IMR-90 (cell line): ENCODE measurements at regions not wholly inside any gene's neighbourhood (a gene's known extent, or its start where the extent isn't known, plus 50 kb on each side); places are given as distances from the start of the nearest gene placed in this dataset.

Experiments
- ATAC-seq: fragments of 200-7000 bp; cut with Tn5 transposase; 2 replicates; pipeline ENCODE4 v1.9.1; 2020; ENCODE audit warnings: low read depth, mild to moderate bottlenecking, moderate library complexity
- BruUV-seq: library from RNA; stranded (reverse); fragments of 400-500 nt; replicated peaks from 2 replicates; lab custom pipeline; 2021; lab: Mats Ljungman, UMichigan
- CTCF ChIA-PET: fragments of 300-600 bp; formaldehyde crosslinking; extraction: SDS; loops from one replicate; lab custom pipeline; 2021; ENCODE audit warnings: antibody characterized with exemption; lab: Yijun Ruan, JAX
- POLR2A ChIA-PET: fragments of 300-600 bp; sonication (Branson Sonifier 250); formaldehyde crosslinking; loops from one replicate; lab custom pipeline; 2022; ENCODE audit warnings: antibody characterized with exemption; ENCODE audit not compliant: unreplicated experiment; lab: Charles Lee
- DNase-seq: peaks from one replicate; pipeline ENCODE4 v3.0.0; 2013
- H2AFZ ChIP-seq: replicated peaks from 2 replicates; pipeline ENCODE3; 2013; ENCODE audit warnings: low read length, mild to moderate bottlenecking; ENCODE audit not compliant: poor library complexity
- H2AK5ac ChIP-seq: 2 replicates; pipeline ENCODE4 v1.6.1; 2013; ENCODE audit warnings: low read depth, low read length, inconsistent platforms
- H2AK9ac ChIP-seq: replicated peaks from 2 replicates; pipeline ENCODE3; 2013; ENCODE audit warnings: mild to moderate bottlenecking, low read depth, low read length, moderate library complexity; ENCODE audit not compliant: poor library complexity
- H2BK120ac ChIP-seq: 2 replicates; pipeline ENCODE4 v1.6.1; 2013; ENCODE audit warnings: low read depth, low read length, inconsistent platforms
- H2BK15ac ChIP-seq: 3 replicates; pipeline ENCODE4 v1.6.1; 2013; ENCODE audit warnings: low read depth, low read length, inconsistent platforms
- H2BK20ac ChIP-seq: 2 replicates; pipeline ENCODE4 v1.6.1; 2013; ENCODE audit warnings: low read depth, mild to moderate bottlenecking, inconsistent platforms, low read length, moderate library complexity
- H2BK5ac ChIP-seq: 2 replicates; pipeline ENCODE4 v1.6.1; 2013; ENCODE audit warnings: mild to moderate bottlenecking, low read depth, low read length, inconsistent platforms; ENCODE audit not compliant: poor library complexity, severe bottlenecking
- H3K14ac ChIP-seq: replicated peaks from 2 replicates; pipeline ENCODE4 v1.6.1; 2013; ENCODE audit warnings: low read depth, low read length, inconsistent platforms
- H3K18ac ChIP-seq: 2 replicates; pipeline ENCODE4 v1.6.1; 2013; ENCODE audit warnings: low read depth, low read length, control low read depth
- H3K23ac ChIP-seq: 2 replicates; pipeline ENCODE4 v1.6.1; 2013; ENCODE audit warnings: low read depth, low read length, inconsistent platforms
- H3K27ac ChIP-seq: 2 replicates; pipeline ENCODE4 v1.5.1; 2013; ENCODE audit warnings: mild to moderate bottlenecking, control low read depth, low read length; ENCODE audit not compliant: insufficient read depth
- H3K27me3 ChIP-seq: 2 replicates; pipeline ENCODE4 v1.6.1; 2013; ENCODE audit warnings: low read length; ENCODE audit not compliant: control insufficient read depth, insufficient read depth
- H3K36me3 ChIP-seq: 2 replicates; pipeline ENCODE4 v1.6.1; 2013; ENCODE audit warnings: low read length, mixed read lengths; ENCODE audit not compliant: control insufficient read depth, insufficient read depth
- H3K4ac ChIP-seq: 2 replicates; pipeline ENCODE4 v1.6.1; 2013; ENCODE audit warnings: low read depth, low read length, inconsistent platforms
- H3K4me1 ChIP-seq: 2 replicates; pipeline ENCODE4 v1.6.1; 2013; ENCODE audit warnings: low read length, mixed read lengths; ENCODE audit not compliant: control insufficient read depth, insufficient read depth
- H3K4me2 ChIP-seq: 2 replicates; pipeline ENCODE4 v1.6.1; 2013; ENCODE audit warnings: low read depth, mild to moderate bottlenecking, control low read depth, low read length, moderate library complexity
- H3K4me3 ChIP-seq: 2 replicates; pipeline ENCODE4 v1.5.1; 2013; ENCODE audit warnings: low read depth, mild to moderate bottlenecking, control low read depth, low read length, moderate library complexity; ENCODE audit not compliant: insufficient read depth
- H3K56ac ChIP-seq: 2 replicates; pipeline ENCODE4 v1.6.1; 2013; ENCODE audit warnings: low read length, inconsistent platforms; ENCODE audit not compliant: insufficient read depth; ENCODE audit errors: extremely low read depth
- H3K79me1 ChIP-seq, 2 experiments: 2 replicates each; pipeline ENCODE4 v1.6.1; 2013; ENCODE audit warnings: low read length in 2 of 2, inconsistent platforms in 1 of 2, low read depth in 1 of 2
- H3K9ac ChIP-seq: 2 replicates; pipeline ENCODE4 v1.6.1; 2013; ENCODE audit warnings: low read depth, low read length, control low read depth
- H3K9me1 ChIP-seq: 2 replicates; pipeline ENCODE4 v1.6.1; 2013; ENCODE audit warnings: low read length, inconsistent platforms; ENCODE audit not compliant: insufficient read depth
- H3K9me3 ChIP-seq: 2 replicates; pipeline ENCODE4 v1.6.1; 2013; ENCODE audit warnings: low read length; ENCODE audit not compliant: control insufficient read depth, insufficient read depth
- H4K20me1 ChIP-seq: 2 replicates; pipeline ENCODE4 v1.6.1; 2013; ENCODE audit warnings: low read length, inconsistent platforms; ENCODE audit not compliant: insufficient read depth
- H4K5ac ChIP-seq: 2 replicates; pipeline ENCODE4 v1.6.1; 2013; ENCODE audit warnings: mild to moderate bottlenecking, low read depth, low read length, control low read depth
- H4K8ac ChIP-seq, 2 experiments: 2 replicates each; pipeline ENCODE4 v1.6.1; 2013; ENCODE audit warnings: low read depth in 2 of 2, low read length in 2 of 2, control low read depth in 1 of 2, inconsistent platforms in 1 of 2
- H4K91ac ChIP-seq: 2 replicates; pipeline ENCODE4 v1.6.1; 2013; ENCODE audit warnings: low read depth, low read length, inconsistent platforms; ENCODE audit not compliant: insufficient read depth
- CEBPB ChIP-seq: IDR thresholded peaks from 2 replicates; pipeline ENCODE4 v1.6.1; 2012; ENCODE audit warnings: low read depth, low read length, improper control_type of control experiment
- ELK1 ChIP-seq: fragments of 150-350 bp; IDR thresholded peaks from 2 replicates; pipeline ENCODE4 v1.6.1; 2016; ENCODE audit warnings: low read depth, mild to moderate bottlenecking, low read length, moderate library complexity, borderline replicate concordance
- MXI1 ChIP-seq: IDR thresholded peaks from 2 replicates; pipeline ENCODE4 v1.6.1; 2012; ENCODE audit warnings: low read depth, mild to moderate bottlenecking, low read length, moderate library complexity, borderline replicate concordance
- USF2 ChIP-seq: fragments of 150-350 bp; IDR thresholded peaks from 2 replicates; pipeline ENCODE4 v1.6.1; 2017; ENCODE audit warnings: mild to moderate bottlenecking, antibody characterized with exemption, low read length, low read depth
- WGBS, 2 experiments: methylation state at CpG; one replicate each; pipeline versions ENCODE4 v1.1.5 to v1.1.7; 2013; ENCODE audit warnings: missing lambda C conversion rate in 2 of 2; ENCODE audit not compliant: insufficient read length in 1 of 2; ENCODE audit errors: extremely low coverage in 2 of 2; 5-methylcytosine and 5-hydroxymethylcytosine counted together
- dilution Hi-C: fragments of 300-500 bp; cut with HindIII; formaldehyde crosslinking; loops from one replicate; pipeline ENCODE4 v1.14.3; 2018; ENCODE audit warnings: low sequenced_read_pairs; ENCODE audit not compliant: unreplicated experiment
- in situ Hi-C: fragments of 300-500 bp; cut with MboI; formaldehyde crosslinking; loops from 3 replicates; pipeline ENCODE4 v1.14.3; 2019; ENCODE audit warnings: low sequenced_read_pairs, inconsistent platforms, mixed read lengths
- intact Hi-C: fragments of 100-400 bp; cut with micrococcal nuclease; formaldehyde crosslinking; loops from 2 replicates; pipeline ENCODE4 v1.10.0; 2022

GRCh38 chr6:113011801-113012200 lies 664.7 kb downstream of the RFPL4B start:
- intact Hi-C loops = loop anchor here (5.0 to 10.0 kb wide), 2 partner anchors 103 to 134 kb away; no protein-coding TSS in a partner anchor
- no peaks in the 10 kb centered on the region for H3K27me3 ChIP-seq
- POLR2A ChIA-PET = no interaction called here
- H4K20me1 ChIP-seq = no peaks in the 10 kb centered on the region
- no peak overlapping the region for H2AK9ac ChIP-seq
- no peak overlapping the region for H3K9ac ChIP-seq
- no peak overlapping the region for H3K4ac ChIP-seq
- CTCF ChIA-PET = no interaction called here
- no CpG with 5 or more reads among the region's 5 CpGs for WGBS, 2 experiments
- no peak overlapping the region for H3K23ac ChIP-seq
- H4K5ac ChIP-seq = no peak overlapping the region
- no peaks in the 10 kb centered on the region for H3K9me3 ChIP-seq
- H3K4me2 ChIP-seq = no peak overlapping the region; the same call in 1 of the 2 replicates
- dilution Hi-C loops = no loop called here
- H2BK15ac ChIP-seq = no peak overlapping the region
- H3K36me3 ChIP-seq = no peaks in the 10 kb centered on the region
- no peak overlapping the region for H4K8ac ChIP-seq
- TF ChIP-seq USF2 = no peak
- no peak for TF ChIP-seq ELK1
- no peak for TF ChIP-seq MXI1
- TF ChIP-seq CEBPB = peak; percentile 73
- H3K18ac ChIP-seq = peak overlapping the region; percentile 46; the same call in 1 of the 2 replicates
- H4K91ac ChIP-seq = no peak overlapping the region
- no peak overlapping the region for H2BK120ac ChIP-seq
- no peak overlapping the region for H2BK20ac ChIP-seq
- no peak overlapping the region for H2AK5ac ChIP-seq
- H2BK5ac ChIP-seq = peak overlapping the region; percentile 35
- no peaks in the 10 kb centered on the region for H3K79me1 ChIP-seq
- in situ Hi-C loops = no loop called here
- no peak overlapping the region for H3K56ac ChIP-seq
- no peak overlapping the region for H3K4me3 ChIP-seq
- no peak overlapping the region for H3K14ac ChIP-seq
- no TSS peak for BruUV-seq
- H2AFZ ChIP-seq = no peak overlapping the region
- no peaks in the 10 kb centered on the region for H3K9me1 ChIP-seq
- DNase-seq = peak; percentile 61
- H3K4me1 ChIP-seq = peaks cover 2% of the 10 kb centered on the region; the same call in 1 of the 2 replicates
- H3K27ac ChIP-seq = no peak overlapping the region
- ATAC-seq = no peak
